ENCODE measurements at regions not wholly inside any gene's neighbourhood (a gene's known extent, or its start where the extent isn't known, plus 50 kb on each side); places are given as distances from the start of the nearest gene placed in this dataset.

DNA sequence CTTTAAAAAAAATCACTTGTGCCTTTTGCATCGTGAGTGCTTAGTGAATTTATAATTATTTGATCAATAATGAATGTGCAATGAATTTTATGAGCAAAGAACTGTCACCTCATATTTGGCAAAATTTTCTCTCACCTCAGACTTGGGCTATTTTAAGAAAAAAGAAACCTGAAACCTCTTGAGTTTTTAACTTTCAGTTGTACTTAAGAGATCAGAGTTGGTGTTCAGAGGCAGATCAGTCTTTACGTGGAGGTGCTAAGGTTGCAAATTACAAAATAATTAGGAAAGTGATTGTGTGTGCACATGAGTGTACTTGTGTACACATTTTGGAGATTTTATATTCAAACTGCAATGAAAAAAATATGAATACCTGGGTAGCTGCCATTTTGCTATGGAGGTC is 218.7 kb upstream of the RBFOX1 start:
- TF ChIP-seq, protein P1, sequence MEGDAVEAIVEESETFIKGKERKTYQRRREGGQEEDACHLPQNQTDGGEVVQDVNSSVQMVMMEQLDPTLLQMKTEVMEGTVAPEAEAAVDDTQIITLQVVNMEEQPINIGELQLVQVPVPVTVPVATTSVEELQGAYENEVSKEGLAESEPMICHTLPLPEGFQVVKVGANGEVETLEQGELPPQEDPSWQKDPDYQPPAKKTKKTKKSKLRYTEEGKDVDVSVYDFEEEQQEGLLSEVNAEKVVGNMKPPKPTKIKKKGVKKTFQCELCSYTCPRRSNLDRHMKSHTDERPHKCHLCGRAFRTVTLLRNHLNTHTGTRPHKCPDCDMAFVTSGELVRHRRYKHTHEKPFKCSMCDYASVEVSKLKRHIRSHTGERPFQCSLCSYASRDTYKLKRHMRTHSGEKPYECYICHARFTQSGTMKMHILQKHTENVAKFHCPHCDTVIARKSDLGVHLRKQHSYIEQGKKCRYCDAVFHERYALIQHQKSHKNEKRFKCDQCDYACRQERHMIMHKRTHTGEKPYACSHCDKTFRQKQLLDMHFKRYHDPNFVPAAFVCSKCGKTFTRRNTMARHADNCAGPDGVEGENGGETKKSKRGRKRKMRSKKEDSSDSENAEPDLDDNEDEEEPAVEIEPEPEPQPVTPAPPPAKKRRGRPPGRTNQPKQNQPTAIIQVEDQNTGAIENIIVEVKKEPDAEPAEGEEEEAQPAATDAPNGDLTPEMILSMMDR (IDR thresholded peaks at IDR 0.05; ENCODE audit: insufficient read depth, low read depth, low read length): no peak
- no peak for DNase-seq (ENCODE audit: low read depth)
- no peak overlapping the region for H3K4me3 ChIP-seq (ENCODE audit: low read depth, low read length)

DNA sequence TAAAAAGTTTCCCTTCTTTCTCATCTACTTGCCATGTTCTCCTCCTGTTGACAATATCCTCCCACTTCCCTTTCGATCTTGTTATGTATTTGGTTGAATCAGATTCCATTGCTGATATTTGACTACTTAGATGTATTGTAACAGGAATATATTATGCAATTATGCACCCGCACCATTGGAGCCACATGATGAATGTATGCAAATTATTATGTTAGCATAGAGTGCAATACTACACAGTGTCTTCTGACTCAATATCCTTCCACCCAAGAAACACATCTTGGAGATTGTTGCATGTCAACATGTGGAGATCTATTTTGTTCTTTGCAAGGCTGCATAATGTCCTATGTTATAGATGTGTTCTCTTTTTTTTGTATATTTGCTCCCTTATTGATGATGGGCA is 219.2 kb upstream of the RBFOX1 start:
- H3K4me3 ChIP-seq (ENCODE audit: low read depth, low read length): no peak overlapping the region
- no peak for DNase-seq (ENCODE audit: low read depth)
- TF ChIP-seq, protein P1 (IDR thresholded peaks at IDR 0.05; ENCODE audit: insufficient read depth, low read depth, low read length): no peak

DNA sequence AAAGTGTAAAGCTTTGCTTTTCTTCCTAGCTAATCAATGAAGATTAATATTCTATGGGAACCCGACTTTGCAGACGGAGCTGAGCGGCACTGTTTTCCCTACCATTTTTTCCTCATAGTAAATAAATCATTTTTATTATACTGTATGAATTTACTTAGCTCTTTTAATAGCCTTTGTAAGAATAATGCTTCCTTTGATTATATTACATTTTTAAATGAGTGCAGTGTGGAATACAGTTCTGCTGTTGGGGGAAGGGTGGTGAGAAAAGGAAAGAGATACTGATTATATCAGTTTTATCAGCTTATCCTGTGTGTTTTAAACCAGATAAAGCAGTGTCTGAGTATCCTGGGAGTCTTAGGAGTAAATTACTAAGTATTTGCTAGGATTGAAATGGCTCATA is 221.4 kb upstream of the RBFOX1 start:
- no peak for DNase-seq (ENCODE audit: low read depth)
- no peak overlapping the region for H3K4me3 ChIP-seq (ENCODE audit: low read depth, low read length)
- TF ChIP-seq, protein P1 (IDR thresholded peaks at IDR 0.05; ENCODE audit: insufficient read depth, low read depth, low read length): no peak

DNA sequence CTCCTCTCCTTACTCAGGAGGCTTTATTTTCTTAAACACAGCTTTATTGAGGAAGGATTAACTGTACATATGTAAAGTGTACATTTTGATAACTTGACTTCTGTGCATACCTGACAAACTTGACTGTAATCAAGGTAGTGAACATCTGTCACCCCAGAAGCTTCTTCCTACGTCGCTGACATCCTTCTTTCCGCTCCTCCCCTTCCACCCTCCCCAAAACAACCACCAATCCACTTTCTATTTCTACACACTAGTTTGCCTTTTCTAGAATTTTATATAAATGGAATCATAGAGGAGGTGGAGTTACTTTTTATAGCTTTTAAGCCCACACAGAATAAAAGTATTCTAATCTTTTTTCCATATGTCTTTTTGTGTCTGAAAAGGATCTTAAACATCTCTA is 225.2 kb upstream of the RBFOX1 start:
- TF ChIP-seq, protein P1 (IDR thresholded peaks at IDR 0.05; ENCODE audit: insufficient read depth, low read depth, low read length): no peak
- DNase-seq (ENCODE audit: low read depth): no peak
- H3K4me3 ChIP-seq (ENCODE audit: low read depth, low read length): no peak overlapping the region

DNA sequence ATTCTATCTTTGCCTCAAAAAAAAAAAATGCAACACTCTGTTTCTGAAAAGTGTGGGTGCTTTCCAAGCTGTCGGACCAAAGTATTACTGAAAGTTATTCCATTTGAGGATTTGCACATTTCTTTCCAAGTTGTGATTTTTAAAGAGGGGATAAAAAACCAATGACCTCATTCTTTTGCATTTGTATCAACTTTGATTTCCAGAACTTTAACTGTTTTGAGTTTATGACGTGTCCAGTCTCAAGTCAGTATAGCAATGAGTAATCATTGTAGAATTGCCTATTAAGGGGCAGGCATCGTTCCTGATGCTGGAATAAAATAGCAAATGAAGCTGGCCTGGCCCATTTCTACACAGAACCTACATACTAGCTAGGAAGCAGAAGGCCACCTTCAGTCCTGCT is 229.6 kb upstream of the RBFOX1 start:
- no peak for DNase-seq (ENCODE audit: low read depth)
- no peak overlapping the region for H3K4me3 ChIP-seq (ENCODE audit: low read depth, low read length)
- TF ChIP-seq, protein P1 (IDR thresholded peaks at IDR 0.05; ENCODE audit: insufficient read depth, low read depth, low read length): no peak

DNA sequence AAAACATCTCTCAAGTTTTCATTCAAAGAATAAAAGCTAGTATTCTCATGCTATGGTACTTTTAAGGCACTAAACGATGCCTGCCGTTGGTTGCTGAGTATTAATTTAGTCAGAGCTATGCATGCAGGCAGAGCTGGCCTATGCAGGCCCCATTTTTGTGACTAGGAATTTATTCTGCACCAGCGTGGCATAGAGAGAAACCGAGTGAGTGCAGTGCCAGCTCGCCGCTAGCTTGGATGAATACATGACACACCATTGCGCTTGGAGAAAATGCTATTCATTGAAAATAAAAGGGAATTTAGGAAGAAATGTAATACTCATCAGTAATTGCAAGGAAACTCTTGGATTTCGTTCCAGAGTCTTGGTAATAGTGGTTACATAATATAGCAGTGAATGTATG is 231.6 kb upstream of the RBFOX1 start:
- H3K4me3 ChIP-seq (ENCODE audit: low read depth, low read length): no peak overlapping the region
- TF ChIP-seq, protein P1 (IDR thresholded peaks at IDR 0.05; ENCODE audit: insufficient read depth, low read depth, low read length): no peak
- no peak for DNase-seq (ENCODE audit: low read depth)

DNA sequence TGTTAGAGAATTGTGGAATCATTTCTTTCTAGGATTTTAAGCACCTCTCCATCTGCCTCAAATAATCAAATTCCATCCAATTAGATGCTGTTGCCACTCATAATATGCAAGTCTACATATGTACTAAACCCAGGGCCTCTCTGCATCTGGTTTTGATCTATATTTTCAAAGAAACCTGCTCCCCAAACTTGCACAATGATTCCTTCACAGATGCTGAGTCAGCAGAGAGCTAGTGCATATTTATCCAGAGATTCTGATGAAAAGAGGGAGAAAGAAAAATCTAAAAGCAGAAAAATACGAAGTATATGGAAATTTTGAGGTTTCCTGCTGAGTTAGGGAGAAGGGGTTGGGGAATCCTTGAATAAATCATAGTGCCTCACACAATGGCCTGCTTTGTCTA is 235.1 kb upstream of the RBFOX1 start:
- TF ChIP-seq, protein P1 (IDR thresholded peaks at IDR 0.05; ENCODE audit: insufficient read depth, low read depth, low read length): no peak
- DNase-seq (ENCODE audit: low read depth): no peak
- no peak overlapping the region for H3K4me3 ChIP-seq (ENCODE audit: low read depth, low read length)

Measured in fibroblast of villous mesenchyme (primary cell).